ENCODE measurements at regions not wholly inside any gene's neighbourhood (a gene's known extent, or its start where the extent isn't known, plus 50 kb on each side); places are given as distances from the start of the nearest gene placed in this dataset.

GRCh38 chr6:109253366-109253765, 128.9 kb downstream of the CD164 start:
- TF ChIP-seq ZNF274 (IDR thresholded peaks at IDR 0.05; ENCODE audit: low read depth, low read length) (no peak), YY1 (IDR thresholded peaks at IDR 0.05; ENCODE audit: insufficient read depth, insufficient read length) (no peak)
